GM12891 (cell line): ENCODE measurements at regions not wholly inside any gene's neighbourhood (a gene's known extent, or its start where the extent isn't known, plus 50 kb on each side); places are given as distances from the start of the nearest gene placed in this dataset.

Experiments
- PAX5 ChIP-seq: IDR thresholded peaks from 2 replicates; pipeline ENCODE4 v1.6.1; 2011; ENCODE audit warnings: low read length, moderate library complexity, mild to moderate bottlenecking; ENCODE audit not compliant: insufficient read depth, severe bottlenecking
- POLR2A ChIP-seq: IDR thresholded peaks from 2 replicates; pipeline ENCODE4 v1.6.1; 2011; ENCODE audit warnings: low read depth, low read length, control low read depth
- POLR2AphosphoS5 ChIP-seq: IDR thresholded peaks from 2 replicates; pipeline ENCODE4 v1.6.1; 2011; ENCODE audit warnings: low read depth, low read length, control low read depth
- SPI1 ChIP-seq: IDR thresholded peaks from 2 replicates; pipeline ENCODE4 v1.6.1; 2011; ENCODE audit warnings: low read depth, low read length, control low read depth
- TAF1 ChIP-seq: IDR thresholded peaks from 2 replicates; pipeline ENCODE4 v1.6.1; 2011; ENCODE audit warnings: low read depth, low read length, control low read depth

DNA sequence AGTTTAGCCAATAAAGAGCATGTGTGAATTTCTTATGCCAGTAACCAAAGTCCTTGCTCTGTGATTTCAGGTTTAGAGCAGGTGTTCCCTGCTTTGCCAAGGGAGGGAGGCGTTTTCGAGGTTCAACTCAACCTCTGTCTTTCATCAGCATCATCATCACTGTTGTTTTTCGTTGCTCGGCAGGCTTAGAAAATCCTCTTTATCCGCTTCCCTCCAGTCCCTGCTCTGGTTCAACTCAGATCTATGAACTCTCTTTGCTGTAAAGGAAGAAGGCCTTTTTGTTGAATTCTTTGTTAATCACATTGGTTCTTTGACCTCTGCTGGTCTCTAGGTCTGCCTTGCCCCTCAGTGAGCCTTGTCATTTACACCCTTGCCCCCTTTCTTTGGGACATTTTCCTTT, 243.9 kb upstream of the RBFOX1 start:
- no peak for TF ChIP-seq POLR2A
- no peak for TF ChIP-seq POLR2AphosphoS5
- no peak for TF ChIP-seq SPI1
- TF ChIP-seq TAF1, result no peak
- TF ChIP-seq PAX5, result no peak
